ENCODE measurements at regions not wholly inside any gene's neighbourhood (a gene's known extent, or its start where the extent isn't known, plus 50 kb on each side); places are given as distances from the start of the nearest gene placed in this dataset.

- Histone ChIP-seq H3K4me1 (no peaks in the 10 kb centered on the region), H3K27ac (no peak overlapping the region), H3K9me3 (no peaks in the 10 kb centered on the region), H3K36me3 (ENCODE audit: insufficient read depth in 1 of 2, low read depth in 1 of 2) (no peaks in the 10 kb centered on the region), H3K4me3 (no peak overlapping the region), H3K27me3 (ENCODE audit: insufficient read depth in 3 of 3, low read length in 2 of 3) (no peaks in the 10 kb centered on the region)
- no peak for DNase-seq
- no peak for TF ChIP-seq CTCF (IDR thresholded peaks at IDR 0.05)
- WGBS, 3 donors, result 46 to 72% (median 59%) methylated on average over 3 of the region's 3 CpGs
- intact Hi-C loops (cut with DNase I), result no loop called here
- ATAC-seq, result no peak
Observed at GRCh38 chr10:1824928-1825327, 87.6 kb upstream of the ADARB2 start.

- Histone ChIP-seq H3K4me1 (no peaks in the 10 kb centered on the region), H3K36me3 (ENCODE audit: insufficient read depth in 1 of 2, low read depth in 1 of 2) (no peaks in the 10 kb centered on the region), H3K9me3 (no peaks in the 10 kb centered on the region), H3K27me3 (ENCODE audit: insufficient read depth in 3 of 3, low read length in 2 of 3) (no peaks in the 10 kb centered on the region), H3K27ac (no peak overlapping the region), H3K4me3 (no peak overlapping the region)
- no peak for ATAC-seq
- TF ChIP-seq CTCF (IDR thresholded peaks at IDR 0.05), result no peak
- intact Hi-C loops (cut with DNase I), result no loop called here
- DNase-seq, result no peak
- 79 to 94% (median 90%) methylated on average over 1 of the region's 1 CpG for WGBS, 3 donors
Observed at GRCh38 chr10:1814556-1814955, 77.2 kb upstream of the ADARB2 start.

GRCh38 chr10:1809139-1809741 is 71.9 kb upstream of the ADARB2 start:
- no peak for ATAC-seq

GRCh38 chr10:1807924-1808323 is 70.6 kb upstream of the ADARB2 start:
- ATAC-seq (no peak), DNase-seq (no peak)
- no peak overlapping the region for H3K27ac ChIP-seq
- H3K9me3 ChIP-seq, result peaks cover 3% of the 10 kb centered on the region
- no peak overlapping the region for H3K4me3 ChIP-seq
- TF ChIP-seq CTCF (IDR thresholded peaks at IDR 0.05), result no peak
- intact Hi-C loops (cut with DNase I), result no loop called here
- no peaks in the 10 kb centered on the region for H3K4me1 ChIP-seq
- WGBS, 3 donors, result 87 to 91% (median 90%) methylated on average over 25 of the region's 25 CpGs
- H3K36me3 ChIP-seq (ENCODE audit: insufficient read depth in 1 of 2, low read depth in 1 of 2), result no peaks in the 10 kb centered on the region
- H3K27me3 ChIP-seq (ENCODE audit: insufficient read depth in 3 of 3, low read length in 2 of 3), result peaks cover 0 to 3% (median 0%) of the 10 kb centered on the region in 3 donors

More at GRCh38 chr10:1809139-1809741, 71.9 kb upstream of the ADARB2 start:
- DNase-seq, result no peak
- Histone ChIP-seq H3K4me1 (no peaks in the 10 kb centered on the region), H3K9me3 (peaks cover 3% of the 10 kb centered on the region), H3K36me3 (ENCODE audit: insufficient read depth in 1 of 2, low read depth in 1 of 2) (no peaks in the 10 kb centered on the region), H3K27ac (no peak overlapping the region), H3K27me3 (ENCODE audit: insufficient read depth in 3 of 3, low read length in 2 of 3) (peaks cover 0 to 3% (median 0%) of the 10 kb centered on the region in 3 donors), H3K4me3 (no peak overlapping the region)
- intact Hi-C loops (cut with DNase I), result no loop called here
- TF ChIP-seq CTCF (IDR thresholded peaks at IDR 0.05), result no peak
- 75 to 87% (median 80%) methylated on average over 27 of the region's 27 CpGs for WGBS, 3 donors

- Histone ChIP-seq H3K27me3 (ENCODE audit: insufficient read depth in 3 of 3, low read length in 2 of 3) (peaks cover 0 to 3% (median 0%) of the 10 kb centered on the region in 3 donors), H3K4me1 (no peaks in the 10 kb centered on the region), H3K4me3 (no peak overlapping the region), H3K27ac (no peak overlapping the region), H3K36me3 (ENCODE audit: insufficient read depth in 1 of 2, low read depth in 1 of 2) (no peaks in the 10 kb centered on the region), H3K9me3 (peaks cover 3% of the 10 kb centered on the region)
- ATAC-seq (no peak), DNase-seq (no peak)
- no peak for TF ChIP-seq CTCF (IDR thresholded peaks at IDR 0.05)
- WGBS, 3 donors, result 82 to 88% (median 84%) methylated on average over 9 of the region's 9 CpGs
- intact Hi-C loops (cut with DNase I), result no loop called here
Observed at GRCh38 chr10:1807196-1807595, 69.9 kb upstream of the ADARB2 start.
